PC-3 (cell line): ENCODE measurements at regions not wholly inside any gene's neighbourhood (a gene's known extent, or its start where the extent isn't known, plus 50 kb on each side); places are given as distances from the start of the nearest gene placed in this dataset.

Source experiments
- ATAC-seq: fragments of 200-7000 bp; cut with Tn5 transposase; 2 replicates; pipeline ENCODE4 v1.9.1; 2020; ENCODE audit warnings: mild to moderate bottlenecking, moderate library complexity
- BruUV-seq: library from RNA; stranded (reverse); fragments of 400-500 nt; replicated peaks from 2 replicates; lab custom pipeline; 2021; lab: Mats Ljungman, UMichigan
- CTCF ChIA-PET: fragments of 300-600 bp; sonication (Branson Sonifier 250); formaldehyde crosslinking; loops from one replicate; lab custom pipeline; 2022; ENCODE audit warnings: antibody characterized with exemption; lab: Charles Lee
- POLR2A ChIA-PET: fragments of 300-600 bp; sonication (Branson Sonifier 250); formaldehyde crosslinking; loops from one replicate; lab custom pipeline; 2022; ENCODE audit warnings: antibody characterized with exemption; ENCODE audit not compliant: unreplicated experiment; lab: Charles Lee
- DNase-seq: peaks from one replicate; pipeline ENCODE4 v3.0.0-alpha.2; 2015
- H2AFZ ChIP-seq: fragments of 300-600 bp; sonication (generic); 2 replicates; pipeline ENCODE4 v1.6.0; 2016; ENCODE audit warnings: antibody characterized with exemption, low read length
- H3F3A ChIP-seq: fragments of 300-600 bp; sonication (generic); one replicate; pipeline ENCODE4 v1.6.0; 2017; ENCODE audit warnings: antibody characterized with exemption, low read length, control low read depth, mild to moderate bottlenecking; ENCODE audit not compliant: unreplicated experiment
- H3K27ac ChIP-seq: fragments of 300-600 bp; sonication (generic); 2 replicates; pipeline ENCODE4 v1.5.1; 2016; ENCODE audit warnings: mild to moderate bottlenecking, low read length
- H3K27me3 ChIP-seq: fragments of 300-600 bp; sonication (generic); 2 replicates; pipeline ENCODE4 v1.6.1; 2016; ENCODE audit warnings: low read length, mixed read lengths
- H3K36me3 ChIP-seq: fragments of 300-600 bp; sonication (generic); 2 replicates; pipeline ENCODE4 v1.6.1; 2016; ENCODE audit warnings: low read depth, mixed run types, low read length, mixed read lengths
- H3K4me1 ChIP-seq: fragments of 300-600 bp; sonication (generic); 2 replicates; pipeline ENCODE4 v1.5.1; 2016; ENCODE audit warnings: low read length; ENCODE audit not compliant: insufficient read depth
- H3K4me2 ChIP-seq: fragments of 300-600 bp; sonication (generic); 2 replicates; pipeline ENCODE4 v1.6.0; 2016; ENCODE audit warnings: low read length
- H3K4me3 ChIP-seq: fragments of 300-600 bp; sonication (generic); 2 replicates; pipeline ENCODE4 v1.5.1; 2016; ENCODE audit warnings: mild to moderate bottlenecking, low read length, mixed read lengths
- H3K79me2 ChIP-seq: fragments of 300-600 bp; sonication (generic); 2 replicates; pipeline ENCODE4 v1.6.1; 2017; ENCODE audit warnings: low read length, mixed read lengths
- H3K9ac ChIP-seq: fragments of 300-600 bp; sonication (generic); 2 replicates; pipeline ENCODE4 v1.6.0; 2016; ENCODE audit warnings: mild to moderate bottlenecking, low read length
- H3K9me2 ChIP-seq: fragments of 300-600 bp; sonication (generic); replicated peaks from 2 replicates; pipeline ENCODE4 v1.6.1; 2016; ENCODE audit warnings: mixed run types, low read length, mixed read lengths
- H3K9me3 ChIP-seq: fragments of 300-600 bp; sonication (generic); 2 replicates; pipeline ENCODE4 v1.6.1; 2016; ENCODE audit warnings: low read length, mixed read lengths
- H4K20me1 ChIP-seq: fragments of 300-600 bp; sonication (generic); 2 replicates; pipeline ENCODE4 v1.6.1; 2016; ENCODE audit warnings: low read length, mixed read lengths
- CTCF ChIP-seq: fragments of 300-600 bp; sonication (generic); conservative IDR thresholded peaks from 2 replicates; pipeline ENCODE4 v1.5.1; 2017; ENCODE audit warnings: antibody characterized with exemption, low read depth, mild to moderate bottlenecking, low read length
- EZH2 ChIP-seq: fragments of 300-600 bp; sonication (generic); IDR thresholded peaks from one replicate; pipeline ENCODE4 v1.6.1; 2017; ENCODE audit warnings: antibody characterized with exemption, mild to moderate bottlenecking, low read length; ENCODE audit not compliant: unreplicated experiment
- EZH2phosphoT487 ChIP-seq: fragments of 300-600 bp; sonication (generic); IDR thresholded peaks from 2 replicates; pipeline ENCODE4 v1.6.1; 2018; ENCODE audit warnings: mild to moderate bottlenecking, antibody characterized with exemption, low read length, borderline replicate concordance
- intact Hi-C: fragments of 100-400 bp; cut with micrococcal nuclease; formaldehyde crosslinking; loops from 2 replicates; pipeline ENCODE4 v1.9.0; 2023

DNA sequence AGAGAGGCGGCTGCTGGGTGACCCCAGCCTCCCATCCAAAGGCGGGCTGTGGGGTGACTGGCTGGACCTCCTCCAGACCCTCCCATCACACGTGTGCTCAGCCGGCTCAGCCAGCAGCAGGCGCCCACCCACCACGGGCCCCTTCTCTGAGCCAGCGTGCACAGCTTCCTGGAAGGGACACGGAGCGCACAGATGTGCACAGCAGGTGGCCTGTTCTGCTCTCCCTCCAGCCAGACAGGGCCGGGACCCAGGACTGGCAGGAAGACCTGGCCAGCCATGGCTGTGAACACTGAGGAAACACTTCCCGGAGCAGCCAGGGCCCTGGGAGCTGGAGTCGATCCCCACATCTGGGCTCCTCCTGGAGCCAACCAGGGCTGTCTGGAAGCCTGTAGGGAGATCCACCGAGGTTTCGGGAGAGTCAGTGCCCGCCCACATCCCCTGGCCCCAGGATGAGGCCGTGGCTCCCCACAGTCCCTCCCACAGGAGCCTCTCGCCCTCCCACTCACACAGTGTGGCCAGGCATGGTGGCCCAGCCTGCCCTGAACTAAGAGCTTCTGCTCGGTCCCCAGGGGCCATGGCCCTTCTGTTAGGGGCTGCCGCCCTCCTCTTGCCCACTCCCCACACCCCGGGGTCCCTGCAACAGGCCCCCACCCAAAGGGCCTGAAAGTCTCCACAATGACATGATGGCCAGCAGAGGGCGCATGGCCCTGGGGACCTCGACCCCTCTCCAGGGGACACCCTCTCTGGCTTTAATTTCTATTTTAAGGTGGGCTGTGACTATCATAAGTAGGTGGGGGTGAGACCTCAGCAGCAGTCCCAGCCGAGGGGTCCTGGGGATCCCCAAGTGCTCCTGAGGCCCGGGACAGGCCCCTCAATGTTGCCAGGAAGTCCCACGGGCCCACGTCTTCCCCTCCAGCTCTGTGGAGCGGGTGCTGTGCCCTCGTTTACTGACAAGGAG is 90.6 kb upstream of the FGF3 start:
- H3K9me2 ChIP-seq, result no peaks in the 10 kb centered on the region
- H3K36me3 ChIP-seq, result no peaks in the 10 kb centered on the region
- H3K4me1 ChIP-seq, result peaks cover 32% of the 10 kb centered on the region
- no peaks in the 10 kb centered on the region for H3K9me3 ChIP-seq
- DNase-seq, result peak; percentile 37
- POLR2A ChIA-PET, result no interaction called here
- no peaks in the 10 kb centered on the region for H3K27me3 ChIP-seq
- BruUV-seq, result no TSS peak
- H4K20me1 ChIP-seq, result no peaks in the 10 kb centered on the region
- peaks cover 2% of the 10 kb centered on the region for H3F3A ChIP-seq
- H3K4me3 ChIP-seq, result no peak overlapping the region
- intact Hi-C loops, result loop anchor here (10.0 kb wide), 1 partner anchor 105 kb away; no protein-coding TSS in a partner anchor
- TF ChIP-seq CTCF (peak; percentile 99), EZH2 (no peak)
- H3K9ac ChIP-seq, result no peak overlapping the region
- no peaks in the 10 kb centered on the region for H3K79me2 ChIP-seq
- H3K4me2 ChIP-seq, result no peak overlapping the region
- ATAC-seq, result no peak
- no peak overlapping the region for H3K27ac ChIP-seq
- CTCF ChIA-PET, result no interaction called here
- no peak overlapping the region for H2AFZ ChIP-seq

GRCh38 chr11:69910519-69911309 is 91.5 kb upstream of the FGF3 start:
- Histone ChIP-seq H3K9ac (no peak overlapping the region), H4K20me1 (no peaks in the 10 kb centered on the region), H3K9me2 (no peaks in the 10 kb centered on the region), H3K4me2 (no peak overlapping the region), H3K27me3 (no peaks in the 10 kb centered on the region), H2AFZ (no peak overlapping the region), H3K27ac (no peak overlapping the region), H3K79me2 (no peaks in the 10 kb centered on the region), H3K4me3 (no peak overlapping the region), H3K36me3 (no peaks in the 10 kb centered on the region), H3K9me3 (no peaks in the 10 kb centered on the region), H3K4me1 (peaks cover 41% of the 10 kb centered on the region), H3F3A (peaks cover 3% of the 10 kb centered on the region)
- intact Hi-C loops, result loop anchor here (10.0 kb wide), 1 partner anchor 104 kb away; no protein-coding TSS in a partner anchor
- ChIA-PET CTCF (no interaction called here), POLR2A (no interaction called here)
- ATAC-seq (no peak), DNase-seq (no peak)
- no TSS peak for BruUV-seq
- TF ChIP-seq EZH2phosphoT487 (no peak), CTCF (no peak; the same call in 1 of the 2 replicates), EZH2 (no peak)
